GM19023 (cell line): ENCODE measurements at regions not wholly inside any gene's neighbourhood (a gene's known extent, or its start where the extent isn't known, plus 50 kb on each side); places are given as distances from the start of the nearest gene placed in this dataset.

ENCODE experiments used
- ATAC-seq: cut with Tn5 transposase; IDR thresholded peaks from one replicate; pipeline ENCODE4 v1.9.1; 2021; ENCODE audit warnings: mild to moderate bottlenecking, moderate library complexity; ENCODE audit not compliant: unreplicated experiment

- no peak for ATAC-seq
These were observed 54.9 kb downstream of the NKX2-1 start for GRCh38 chr14:36465178-36465577.

- ATAC-seq: no peak
These were observed 57.1 kb downstream of the NKX2-1 start for GRCh38 chr14:36462890-36463289.

- no peak for ATAC-seq
These were observed 64.8 kb downstream of the NKX2-1 start for GRCh38 chr14:36455241-36455627.

- no peak for ATAC-seq
These were observed 65.3 kb downstream of the NKX2-1 start for GRCh38 chr14:36454599-36455240.

- no peak for ATAC-seq
These were observed 67.2 kb downstream of the NKX2-1 start for GRCh38 chr14:36452860-36453259.

GRCh38 chr14:36451310-36452065, 68.5 kb downstream of the NKX2-1 start:
- no peak for ATAC-seq

GRCh38 chr14:36450550-36450949, 69.5 kb downstream of the NKX2-1 start:
- no peak for ATAC-seq

GRCh38 chr14:36449903-36450302, 70.1 kb downstream of the NKX2-1 start:
- ATAC-seq: no peak

GRCh38 chr14:36443374-36443773, 76.7 kb downstream of the NKX2-1 start:
- no peak for ATAC-seq

- no peak for ATAC-seq
These were observed 77.2 kb downstream of the NKX2-1 start for GRCh38 chr14:36442824-36443241.

- ATAC-seq: no peak
These were observed 78.7 kb downstream of the NKX2-1 start for GRCh38 chr14:36441283-36441682.

- no peak for ATAC-seq
These were observed 80.3 kb downstream of the NKX2-1 start for GRCh38 chr14:36439766-36440165.

GRCh38 chr14:36438883-36439282, 81.1 kb downstream of the NKX2-1 start:
- no peak for ATAC-seq

GRCh38 chr14:36430662-36431084, 89.4 kb downstream of the NKX2-1 start:
- ATAC-seq: no peak

- ATAC-seq: no peak
These were observed 89.9 kb downstream of the NKX2-1 start for GRCh38 chr14:36430169-36430568.

GRCh38 chr14:36429692-36430091, 90.3 kb downstream of the NKX2-1 start:
- ATAC-seq: no peak

GRCh38 chr14:36428350-36428749, 91.7 kb downstream of the NKX2-1 start:
- ATAC-seq: no peak

- ATAC-seq: no peak
These were observed 93.2 kb downstream of the NKX2-1 start for GRCh38 chr14:36426836-36427235.

GRCh38 chr14:36426113-36426512, 93.9 kb downstream of the NKX2-1 start:
- ATAC-seq: no peak

GRCh38 chr14:36424478-36425102, 95.4 kb downstream of the NKX2-1 start:
- no peak for ATAC-seq

GRCh38 chr14:36423430-36423829, 96.6 kb downstream of the NKX2-1 start:
- no peak for ATAC-seq

GRCh38 chr14:36420149-36420687, 99.8 kb upstream of the MBIP start:
- no peak for ATAC-seq
